CD4-positive, CD25-positive, alpha-beta regulatory T cell (primary cell): ENCODE measurements at regions not wholly inside any gene's neighbourhood (a gene's known extent, or its start where the extent isn't known, plus 50 kb on each side); places are given as distances from the start of the nearest gene placed in this dataset.
"Not testable (repeated sequence)": the region's sequence is repeated elsewhere in the genome, so short reads cannot be mapped to it uniquely, and the experiment has no call there.

ENCODE experiments used
- ATAC-seq, 2 donors: fragments of 150-1000 bp; cut with Tn5 transposase; one replicate each; pipeline ENCODE4 v1.10.0; 2021; ENCODE audit warnings: low read depth in 2 of 2, moderate number of reproducible peaks in 2 of 2, moderate library complexity in 1 of 2
- DNase-seq, 3 donors: peaks; one replicate each; pipeline versions ENCODE4 v3.0.0 to v3.0.0-alpha.2; 2012 to 2022; ENCODE audit warnings: mixed read lengths in 1 of 3
- H3K27ac ChIP-seq: one replicate; pipeline ENCODE4 v1.7.0; 2013; ENCODE audit warnings: mild to moderate bottlenecking, low read length; ENCODE audit not compliant: insufficient read depth, poor library complexity, severe bottlenecking
- H3K27me3 ChIP-seq: one replicate; pipeline ENCODE4 v1.7.0; 2013; ENCODE audit warnings: low read length; ENCODE audit not compliant: control insufficient read depth, insufficient read depth
- H3K36me3 ChIP-seq: one replicate; pipeline ENCODE4 v1.7.0; 2013; ENCODE audit warnings: mild to moderate bottlenecking, low read length, moderate library complexity; ENCODE audit not compliant: control insufficient read depth, insufficient read depth
- H3K4me1 ChIP-seq: 2 replicates; pipeline ENCODE4 v1.7.0; 2013; ENCODE audit warnings: mild to moderate bottlenecking, low read length; ENCODE audit not compliant: insufficient read depth, control insufficient read depth, poor library complexity, severe bottlenecking
- H3K4me3 ChIP-seq: one replicate; pipeline ENCODE4 v1.7.0; 2013; ENCODE audit warnings: low read depth, mild to moderate bottlenecking, low read length, moderate library complexity
- H3K9me3 ChIP-seq, 2 experiments: 1 replicate in 1 of 2; 2 replicates in 1 of 2; pipeline ENCODE4 v1.7.0; 2013; ENCODE audit warnings: low read length in 2 of 2, mild to moderate bottlenecking in 1 of 2, moderate library complexity in 1 of 2; ENCODE audit not compliant: control insufficient read depth in 2 of 2
- H3K27ac Mint-ChIP-seq, 3 donors: one replicate each; pipeline ENCODE4 v1.8.0; 2020 to 2022; ENCODE audit warnings: mild to moderate bottlenecking in 3 of 3, mixed read lengths in 3 of 3, moderate library complexity in 2 of 3
- H3K27me3 Mint-ChIP-seq: one replicate; pipeline ENCODE4 v1.8.0; 2022; ENCODE audit warnings: mild to moderate bottlenecking, mixed read lengths
- H3K36me3 Mint-ChIP-seq: one replicate; pipeline ENCODE4 v1.8.0; 2020; ENCODE audit warnings: mixed read lengths
- H3K4me1 Mint-ChIP-seq, 4 donors: one replicate each; pipeline ENCODE4 v1.8.0; 2020 to 2022; ENCODE audit warnings: mixed read lengths in 4 of 4, mild to moderate bottlenecking in 1 of 4
- H3K4me3 Mint-ChIP-seq, 4 donors: one replicate each; pipeline ENCODE4 v1.8.0; 2020 to 2022; ENCODE audit warnings: mild to moderate bottlenecking in 4 of 4, mixed read lengths in 4 of 4, moderate library complexity in 3 of 4
- H3K9me3 Mint-ChIP-seq, 7 donors: one replicate each; pipeline ENCODE4 v1.8.0; 2020 to 2022; ENCODE audit warnings: mixed read lengths in 7 of 7, mild to moderate bottlenecking in 3 of 7, moderate library complexity in 2 of 7

- no peaks in the 10 kb centered on the region for H3K36me3 ChIP-seq
- H3K27ac ChIP-seq: no peak overlapping the region
- peaks cover 0 to 7% (median 0%) of the 10 kb centered on the region in 7 donors for H3K9me3 Mint-ChIP-seq
- DNase-seq (peak in 1 of 3 donors; percentile 16), ATAC-seq (no peak)
- no peaks in the 10 kb centered on the region for H3K36me3 Mint-ChIP-seq
- no peaks in the 10 kb centered on the region for H3K9me3 ChIP-seq
- no peaks in the 10 kb centered on the region for H3K27me3 ChIP-seq
- no peaks in the 10 kb centered on the region for H3K4me1 ChIP-seq
- H3K27me3 Mint-ChIP-seq: peaks cover 4% of the 10 kb centered on the region
- H3K4me1 Mint-ChIP-seq: no peaks in the 10 kb centered on the region
- no peak overlapping the region for H3K4me3 Mint-ChIP-seq
- no peak overlapping the region for H3K27ac Mint-ChIP-seq
- H3K4me3 ChIP-seq: no peak overlapping the region
These were observed 98.5 kb downstream of the TNFRSF13B start for GRCh38 chr17:16873174-16874035.

- no peak overlapping the region for H3K4me3 Mint-ChIP-seq
- Histone ChIP-seq H3K4me3 (no peak overlapping the region), H3K27ac (no peak overlapping the region), H3K9me3 (no peaks in the 10 kb centered on the region), H3K27me3 (no peaks in the 10 kb centered on the region), H3K4me1 (no peaks in the 10 kb centered on the region), H3K36me3 (no peaks in the 10 kb centered on the region)
- peaks cover 4% of the 10 kb centered on the region for H3K27me3 Mint-ChIP-seq
- peaks cover 0 to 6% (median 0%) of the 10 kb centered on the region in 7 donors for H3K9me3 Mint-ChIP-seq
- no peak for DNase-seq
- no peak overlapping the region for H3K27ac Mint-ChIP-seq
- H3K4me1 Mint-ChIP-seq: no peaks in the 10 kb centered on the region
- ATAC-seq: no peak
- H3K36me3 Mint-ChIP-seq: no peaks in the 10 kb centered on the region
These were observed 99.4 kb downstream of the TNFRSF13B start for GRCh38 chr17:16872351-16873173.

GRCh38 chr17:16871446-16872190 lies 100.3 kb downstream of the TNFRSF13B start:
- not testable (repeated sequence) for H3K9me3 ChIP-seq, H3K27me3 ChIP-seq, H3K9me3 Mint-ChIP-seq, H3K4me1 Mint-ChIP-seq, DNase-seq, H3K27me3 Mint-ChIP-seq, H3K27ac ChIP-seq, H3K36me3 ChIP-seq, H3K4me1 ChIP-seq, H3K27ac Mint-ChIP-seq, H3K36me3 Mint-ChIP-seq, H3K4me3 ChIP-seq, H3K4me3 Mint-ChIP-seq, ATAC-seq

- Mint-ChIP-seq H3K9me3 (peaks cover 0 to 3% (median 0%) of the 10 kb centered on the region in 7 donors), H3K36me3 (no peaks in the 10 kb centered on the region), H3K27me3 (peaks cover 4% of the 10 kb centered on the region), H3K4me1 (no peaks in the 10 kb centered on the region), H3K4me3 (no peak overlapping the region), H3K27ac (peak overlapping the region in 1 of 3 donors; percentile 86)
- Histone ChIP-seq H3K4me3 (no peak overlapping the region), H3K27me3 (no peaks in the 10 kb centered on the region), H3K36me3 (no peaks in the 10 kb centered on the region), H3K9me3 (no peaks in the 10 kb centered on the region), H3K4me1 (no peaks in the 10 kb centered on the region), H3K27ac (no peak overlapping the region)
- no peak for DNase-seq
- ATAC-seq: no peak
These were observed 101.4 kb downstream of the TNFRSF13B start for GRCh38 chr17:16870253-16871245.

- not testable (repeated sequence) for H3K4me1 ChIP-seq, DNase-seq, H3K27me3 Mint-ChIP-seq, H3K27me3 ChIP-seq, H3K4me1 Mint-ChIP-seq, H3K9me3 Mint-ChIP-seq, H3K27ac Mint-ChIP-seq, H3K27ac ChIP-seq, ATAC-seq, H3K36me3 ChIP-seq, H3K4me3 Mint-ChIP-seq, H3K36me3 Mint-ChIP-seq, H3K4me3 ChIP-seq, H3K9me3 ChIP-seq
These were observed 102.2 kb downstream of the TNFRSF13B start for GRCh38 chr17:16869531-16870252.

GRCh38 chr17:16868616-16869015 lies 103.3 kb downstream of the TNFRSF13B start:
- H3K4me3 ChIP-seq, DNase-seq, ATAC-seq, H3K27ac Mint-ChIP-seq, H3K27ac ChIP-seq, H3K36me3 ChIP-seq, H3K4me3 Mint-ChIP-seq, H3K4me1 Mint-ChIP-seq, H3K27me3 Mint-ChIP-seq, H3K9me3 ChIP-seq, H3K9me3 Mint-ChIP-seq, H3K4me1 ChIP-seq, H3K27me3 ChIP-seq, H3K36me3 Mint-ChIP-seq: not testable (repeated sequence)
